Chondrocyte (in vitro differentiated cells): ENCODE measurements at regions not wholly inside any gene's neighbourhood (a gene's known extent, or its start where the extent isn't known, plus 50 kb on each side); places are given as distances from the start of the nearest gene placed in this dataset.

Experiments used
- DNase-seq: peaks from one replicate; pipeline ENCODE4 v3.0.0; 2021; ENCODE audit warnings: mixed read lengths, low spot score
- H3K27ac Mint-ChIP-seq: one replicate; pipeline ENCODE4 v1.8.0; 2021; ENCODE audit warnings: mild to moderate bottlenecking, moderate library complexity, mixed read lengths; ENCODE audit not compliant: unreplicated experiment
- H3K27me3 Mint-ChIP-seq: 2 replicates; pipeline ENCODE4 v1.8.0; 2021; ENCODE audit warnings: low read depth, mixed read lengths
- H3K36me3 Mint-ChIP-seq: 2 replicates; pipeline ENCODE4 v1.8.0; 2021; ENCODE audit warnings: low read depth, mixed read lengths
- H3K4me1 Mint-ChIP-seq: 2 replicates; pipeline ENCODE4 v1.8.0; 2021; ENCODE audit warnings: low read depth, mild to moderate bottlenecking, mixed read lengths
- H3K4me3 Mint-ChIP-seq: one replicate; pipeline ENCODE4 v1.8.0; 2021; ENCODE audit warnings: mild to moderate bottlenecking, moderate library complexity, mixed read lengths; ENCODE audit not compliant: unreplicated experiment
- H3K9me3 Mint-ChIP-seq: 2 replicates; pipeline ENCODE4 v1.8.0; 2021; ENCODE audit warnings: low read depth, mixed read lengths
- CTCF ChIP-seq: fragments of 200-600 bp; sonication (generic); IDR thresholded peaks from 2 replicates; pipeline ENCODE4 v1.5.0; 2021; ENCODE audit warnings: antibody characterized with exemption, mild to moderate bottlenecking, moderate library complexity

- H3K27ac Mint-ChIP-seq: no peak overlapping the region
- H3K36me3 Mint-ChIP-seq: no peaks in the 10 kb centered on the region
- peaks cover 16% of the 10 kb centered on the region for H3K27me3 Mint-ChIP-seq
- no peaks in the 10 kb centered on the region for H3K9me3 Mint-ChIP-seq
- no peak for TF ChIP-seq CTCF
- H3K4me1 Mint-ChIP-seq: peaks cover 26% of the 10 kb centered on the region
- H3K4me3 Mint-ChIP-seq: no peak overlapping the region
- DNase-seq: no peak
Measured at GRCh38 chr3:72312339-72312738, 527.4 kb upstream of the PROK2 start.

- H3K4me1 Mint-ChIP-seq: peaks cover 18% of the 10 kb centered on the region
- H3K27ac Mint-ChIP-seq: peak overlapping the region; percentile 51
- no peaks in the 10 kb centered on the region for H3K36me3 Mint-ChIP-seq
- H3K4me3 Mint-ChIP-seq: no peak overlapping the region
- TF ChIP-seq CTCF: no peak
- peaks cover 17% of the 10 kb centered on the region for H3K27me3 Mint-ChIP-seq
- H3K9me3 Mint-ChIP-seq: no peaks in the 10 kb centered on the region
- no peak for DNase-seq
Measured at GRCh38 chr3:72311425-72311824, 526.5 kb upstream of the PROK2 start.

- TF ChIP-seq CTCF: peak; percentile 13
- H3K27me3 Mint-ChIP-seq: peaks cover 15% of the 10 kb centered on the region
- H3K4me1 Mint-ChIP-seq: peaks cover 18% of the 10 kb centered on the region
- H3K27ac Mint-ChIP-seq: peak overlapping the region; percentile 72
- no peak for DNase-seq
- H3K9me3 Mint-ChIP-seq: no peaks in the 10 kb centered on the region
- H3K36me3 Mint-ChIP-seq: no peaks in the 10 kb centered on the region
- peak overlapping the region; percentile 41 for H3K4me3 Mint-ChIP-seq
Measured at GRCh38 chr3:72310419-72311380, 525.8 kb upstream of the PROK2 start.

- Mint-ChIP-seq H3K9me3 (no peaks in the 10 kb centered on the region), H3K27me3 (peaks cover 15% of the 10 kb centered on the region), H3K27ac (peak overlapping the region; percentile 72), H3K4me3 (no peak overlapping the region), H3K4me1 (peaks cover 18% of the 10 kb centered on the region), H3K36me3 (no peaks in the 10 kb centered on the region)
- DNase-seq: no peak
- TF ChIP-seq CTCF: no peak
Measured at GRCh38 chr3:72309661-72310418, 524.9 kb upstream of the PROK2 start.

GRCh38 chr3:72308641-72309040 lies 523.7 kb upstream of the PROK2 start:
- DNase-seq: no peak
- no peak for TF ChIP-seq CTCF
- Mint-ChIP-seq H3K4me1 (peaks cover 24% of the 10 kb centered on the region), H3K9me3 (no peaks in the 10 kb centered on the region), H3K27ac (peak overlapping the region; percentile 36), H3K4me3 (no peak overlapping the region), H3K36me3 (no peaks in the 10 kb centered on the region), H3K27me3 (peaks cover 22% of the 10 kb centered on the region)
